K562 (cell line): ENCODE measurements at regions not wholly inside any gene's neighbourhood (a gene's known extent, or its start where the extent isn't known, plus 50 kb on each side); places are given as distances from the start of the nearest gene placed in this dataset.

Experiments
- ESRRA ChIP-seq: fragments of 450-650 bp; IDR thresholded peaks from 2 replicates; pipeline ENCODE4 v1.6.1; 2014; ENCODE audit warnings: low read depth, mild to moderate bottlenecking, moderate library complexity, borderline replicate concordance
- FOXK2 ChIP-seq, 2 experiments: fragments of 450-650 bp; IDR thresholded peaks in 1 of 2; conservative IDR thresholded peaks in 1 of 2; 2 replicates each; pipeline ENCODE4 v1.6.1; 2016; ENCODE audit warnings: low read depth in 2 of 2, mild to moderate bottlenecking in 1 of 2
- HMGN3 ChIP-seq: IDR thresholded peaks from 2 replicates; pipeline ENCODE4 v1.6.1; 2011; ENCODE audit warnings: borderline replicate concordance, low read depth, mild to moderate bottlenecking, mixed read lengths, low read length; ENCODE audit not compliant: insufficient read length; ENCODE audit errors: extremely low read depth
- NEUROD1 ChIP-seq: fragments of 150-350 bp; IDR thresholded peaks from 2 replicates; pipeline ENCODE4 v1.6.1; 2014; ENCODE audit warnings: borderline replicate concordance, low read length, low read depth; ENCODE audit not compliant: partially characterized antibody
- POLR2AphosphoS5 ChIP-seq: IDR thresholded peaks from 2 replicates; pipeline ENCODE4 v1.6.1; 2011; ENCODE audit warnings: mild to moderate bottlenecking, low read depth, low read length, moderate library complexity; ENCODE audit not compliant: control insufficient read depth, insufficient read depth
- POLR2B ChIP-seq: fragments of 450-650 bp; IDR thresholded peaks from 2 replicates; pipeline ENCODE4 v1.6.1; 2018; ENCODE audit warnings: low read depth; ENCODE audit not compliant: partially characterized antibody
- RBM39 ChIP-seq: fragments of 200-400 bp; formaldehyde crosslinking; optimal IDR thresholded peaks from 2 replicates; pipeline ENCODE3; 2018; ENCODE audit warnings: low read depth, low read length
- ZFP30 ChIP-seq: fragments of 250-450 bp; sonication (Bioruptor Pico); IDR thresholded peaks from 2 replicates; pipeline ENCODE4 v1.8.0; 2022; ENCODE audit warnings: moderate library complexity, mild to moderate bottlenecking, inconsistent platforms, borderline replicate concordance
- TF ChIP-seq, protein P1 (sequence below): IDR thresholded peaks from 2 replicates; pipeline ENCODE4 v1.6.1; 2016; ENCODE audit warnings: missing genetic modification characterization, missing compliant biosample characterization
- TF ChIP-seq, protein P2 (sequence below): fragments of 250-450 bp; sonication (Bioruptor Pico); IDR thresholded peaks from 2 replicates; pipeline ENCODE4 v1.6.1; 2021; ENCODE audit warnings: mild to moderate bottlenecking

DNA sequence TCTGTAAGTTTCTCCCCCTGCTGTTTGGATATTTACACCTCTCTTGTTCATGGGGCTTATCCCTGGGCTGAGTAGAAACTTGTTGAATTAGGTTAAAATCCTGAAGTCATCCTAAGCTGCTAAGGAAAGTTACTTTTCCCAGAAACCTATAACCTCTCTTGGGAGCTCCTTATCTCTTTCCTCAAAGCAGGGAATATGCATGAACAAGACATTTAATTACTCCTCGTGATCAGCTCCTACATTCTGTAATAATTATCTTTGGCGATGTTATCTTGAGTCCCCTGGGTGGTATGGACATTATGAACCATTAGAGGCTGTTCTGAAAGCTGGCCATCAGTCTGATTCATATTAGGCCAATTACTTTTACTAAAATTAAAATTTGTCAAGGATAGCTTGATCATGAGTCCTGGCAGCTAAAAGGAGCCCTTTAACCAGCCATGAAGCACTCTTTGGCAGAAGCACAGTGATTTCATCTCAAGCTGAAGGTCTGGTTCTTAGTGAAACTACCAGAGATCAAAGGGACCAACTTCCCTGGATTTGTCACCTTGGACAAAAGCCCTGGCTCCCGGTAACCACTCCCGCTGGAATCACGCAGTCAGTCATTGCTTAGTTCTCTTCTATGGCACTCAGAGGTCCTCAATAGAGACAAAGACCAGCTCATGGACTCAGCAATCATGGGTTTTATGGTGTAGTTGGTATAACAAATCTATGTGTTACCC lies 811.8 kb downstream of the UQCRFS1 start:
- no peak for TF ChIP-seq ESRRA
- TF ChIP-seq, protein P1, sequence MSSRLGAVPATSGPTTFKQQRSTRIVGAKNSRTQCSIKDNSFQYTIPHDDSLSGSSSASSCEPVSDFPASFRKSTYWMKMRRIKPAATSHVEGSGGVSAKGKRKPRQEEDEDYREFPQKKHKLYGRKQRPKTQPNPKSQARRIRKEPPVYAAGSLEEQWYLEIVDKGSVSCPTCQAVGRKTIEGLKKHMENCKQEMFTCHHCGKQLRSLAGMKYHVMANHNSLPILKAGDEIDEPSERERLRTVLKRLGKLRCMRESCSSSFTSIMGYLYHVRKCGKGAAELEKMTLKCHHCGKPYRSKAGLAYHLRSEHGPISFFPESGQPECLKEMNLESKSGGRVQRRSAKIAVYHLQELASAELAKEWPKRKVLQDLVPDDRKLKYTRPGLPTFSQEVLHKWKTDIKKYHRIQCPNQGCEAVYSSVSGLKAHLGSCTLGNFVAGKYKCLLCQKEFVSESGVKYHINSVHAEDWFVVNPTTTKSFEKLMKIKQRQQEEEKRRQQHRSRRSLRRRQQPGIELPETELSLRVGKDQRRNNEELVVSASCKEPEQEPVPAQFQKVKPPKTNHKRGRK (tag) = no peak
- TF ChIP-seq POLR2AphosphoS5 = no peak
- TF ChIP-seq RBM39 = no peak
- TF ChIP-seq FOXK2 (conservative IDR thresholded peaks at IDR 0.05 in 1 of 2, IDR thresholded peaks at IDR 0.05 in 1 of 2; ENCODE audit: low read depth in 2 of 2) = no peak
- TF ChIP-seq POLR2B = no peak
- TF ChIP-seq, protein P2, sequence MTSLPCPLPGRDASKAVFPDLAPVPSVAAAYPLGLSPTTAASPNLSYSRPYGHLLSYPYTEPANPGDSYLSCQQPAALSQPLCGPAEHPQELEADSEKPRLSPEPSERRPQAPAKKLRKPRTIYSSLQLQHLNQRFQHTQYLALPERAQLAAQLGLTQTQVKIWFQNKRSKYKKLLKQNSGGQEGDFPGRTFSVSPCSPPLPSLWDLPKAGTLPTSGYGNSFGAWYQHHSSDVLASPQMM = no peak
- no peak for TF ChIP-seq ZFP30 (CRISPR knock-in tag)
- TF ChIP-seq HMGN3 = no peak
- TF ChIP-seq NEUROD1 = no peak
